ENCODE measurements at regions not wholly inside any gene's neighbourhood (a gene's known extent, or its start where the extent isn't known, plus 50 kb on each side); places are given as distances from the start of the nearest gene placed in this dataset.

GRCh38 chr12:40505327-40505726 lies 186.9 kb upstream of the CNTN1 start:
- H3K9me3 Mint-ChIP-seq = peaks cover 3% of the 10 kb centered on the region
- CTCF ChIA-PET = no interaction called here
- no peak overlapping the region for H3K4me3 Mint-ChIP-seq

GRCh38 chr12:40508421-40508820 lies 183.8 kb upstream of the CNTN1 start:
- H3K27me3 Mint-ChIP-seq = no peaks in the 10 kb centered on the region
- CTCF ChIA-PET = no interaction called here

More at GRCh38 chr12:40505327-40505726, 186.9 kb upstream of the CNTN1 start:
- Mint-ChIP-seq H3K4me1 (peaks cover 6% of the 10 kb centered on the region), H3K27ac (no peak overlapping the region), H3K36me3 (ENCODE audit: low read depth) (no peaks in the 10 kb centered on the region), H3K27me3 (no peaks in the 10 kb centered on the region)
- POLR2A ChIA-PET = no interaction called here
- DNase-seq = no peak

GRCh38 chr12:40511341-40511740 lies 180.9 kb upstream of the CNTN1 start:
- Mint-ChIP-seq H3K27me3 (no peaks in the 10 kb centered on the region), H3K27ac (no peak overlapping the region), H3K4me1 (peaks cover 1% of the 10 kb centered on the region), H3K4me3 (no peak overlapping the region), H3K36me3 (ENCODE audit: low read depth) (no peaks in the 10 kb centered on the region), H3K9me3 (peaks cover 3% of the 10 kb centered on the region)
- ChIA-PET CTCF (no interaction called here), POLR2A (no interaction called here)
- no peak for DNase-seq

More at GRCh38 chr12:40508421-40508820, 183.8 kb upstream of the CNTN1 start:
- Mint-ChIP-seq H3K27ac (no peak overlapping the region), H3K4me1 (peaks cover 6% of the 10 kb centered on the region), H3K36me3 (ENCODE audit: low read depth) (no peaks in the 10 kb centered on the region), H3K4me3 (no peak overlapping the region), H3K9me3 (peaks cover 3% of the 10 kb centered on the region)
- POLR2A ChIA-PET = no interaction called here
- DNase-seq = no peak

GRCh38 chr12:40515041-40515816 lies 177.0 kb upstream of the CNTN1 start:
- no peak overlapping the region for H3K27ac Mint-ChIP-seq
- no peaks in the 10 kb centered on the region for H3K36me3 Mint-ChIP-seq (ENCODE audit: low read depth)
- no peak overlapping the region for H3K4me3 Mint-ChIP-seq
- no peak for DNase-seq
- H3K27me3 Mint-ChIP-seq = no peaks in the 10 kb centered on the region
- H3K9me3 Mint-ChIP-seq = no peaks in the 10 kb centered on the region
- peaks cover 1% of the 10 kb centered on the region for H3K4me1 Mint-ChIP-seq
- CTCF ChIA-PET = no interaction called here
- POLR2A ChIA-PET = no interaction called here

GRCh38 chr12:40522837-40523236 lies 169.4 kb upstream of the CNTN1 start:
- DNase-seq = no peak
- Mint-ChIP-seq H3K27ac (no peak overlapping the region), H3K36me3 (ENCODE audit: low read depth) (no peaks in the 10 kb centered on the region), H3K4me3 (no peak overlapping the region), H3K4me1 (no peaks in the 10 kb centered on the region), H3K27me3 (no peaks in the 10 kb centered on the region), H3K9me3 (no peaks in the 10 kb centered on the region)
- POLR2A ChIA-PET = no interaction called here
- CTCF ChIA-PET = no interaction called here

GRCh38 chr12:40525054-40525453 lies 167.2 kb upstream of the CNTN1 start:
- H3K27me3 Mint-ChIP-seq = no peaks in the 10 kb centered on the region
- no peaks in the 10 kb centered on the region for H3K9me3 Mint-ChIP-seq
- no peak for DNase-seq
- no peak overlapping the region for H3K27ac Mint-ChIP-seq
- no peak overlapping the region for H3K4me3 Mint-ChIP-seq
- no peaks in the 10 kb centered on the region for H3K4me1 Mint-ChIP-seq
- POLR2A ChIA-PET = no interaction called here
- no peaks in the 10 kb centered on the region for H3K36me3 Mint-ChIP-seq (ENCODE audit: low read depth)
- CTCF ChIA-PET = no interaction called here

GRCh38 chr12:40534828-40535227 lies 157.4 kb upstream of the CNTN1 start:
- Mint-ChIP-seq H3K27me3 (no peaks in the 10 kb centered on the region), H3K4me1 (no peaks in the 10 kb centered on the region)

GRCh38 chr12:40551466-40551865 lies 140.8 kb upstream of the CNTN1 start:
- Mint-ChIP-seq H3K4me1 (no peaks in the 10 kb centered on the region), H3K27me3 (no peaks in the 10 kb centered on the region), H3K9me3 (peaks cover 7% of the 10 kb centered on the region), H3K4me3 (no peak overlapping the region), H3K27ac (no peak overlapping the region), H3K36me3 (ENCODE audit: low read depth) (no peaks in the 10 kb centered on the region)
- CTCF ChIA-PET = no interaction called here
- POLR2A ChIA-PET = no interaction called here
- no peak for DNase-seq

More at GRCh38 chr12:40534828-40535227, 157.4 kb upstream of the CNTN1 start:
- H3K9me3 Mint-ChIP-seq = peaks cover 3% of the 10 kb centered on the region
- H3K36me3 Mint-ChIP-seq (ENCODE audit: low read depth) = no peaks in the 10 kb centered on the region
- H3K4me3 Mint-ChIP-seq = no peak overlapping the region
- H3K27ac Mint-ChIP-seq = no peak overlapping the region
- ChIA-PET POLR2A (no interaction called here), CTCF (interaction anchor here (0.7 kb wide), 1 partner anchor 67 kb away, joined by 5 read pairs; no protein-coding TSS in a partner anchor)
- no peak for DNase-seq

- no peak for DNase-seq
- Mint-ChIP-seq H3K27me3 (no peaks in the 10 kb centered on the region), H3K9me3 (peaks cover 6% of the 10 kb centered on the region), H3K36me3 (ENCODE audit: low read depth) (no peaks in the 10 kb centered on the region), H3K4me3 (no peak overlapping the region), H3K27ac (no peak overlapping the region), H3K4me1 (no peaks in the 10 kb centered on the region)
- POLR2A ChIA-PET = no interaction called here
- CTCF ChIA-PET = no interaction called here
Measured at GRCh38 chr12:40552868-40553267, 139.4 kb upstream of the CNTN1 start.

GRCh38 chr12:40557980-40558379 lies 134.3 kb upstream of the CNTN1 start:
- ChIA-PET POLR2A (no interaction called here), CTCF (no interaction called here)
- Mint-ChIP-seq H3K27me3 (no peaks in the 10 kb centered on the region), H3K9me3 (peaks cover 4% of the 10 kb centered on the region), H3K36me3 (ENCODE audit: low read depth) (no peaks in the 10 kb centered on the region), H3K27ac (no peak overlapping the region), H3K4me1 (no peaks in the 10 kb centered on the region), H3K4me3 (no peak overlapping the region)
- DNase-seq = no peak

GRCh38 chr12:40559865-40560264 lies 132.4 kb upstream of the CNTN1 start:
- CTCF ChIA-PET = no interaction called here
- H3K4me1 Mint-ChIP-seq = no peaks in the 10 kb centered on the region
- H3K9me3 Mint-ChIP-seq = no peaks in the 10 kb centered on the region
- H3K4me3 Mint-ChIP-seq = no peak overlapping the region
- no peak overlapping the region for H3K27ac Mint-ChIP-seq
- POLR2A ChIA-PET = no interaction called here
- H3K27me3 Mint-ChIP-seq = no peaks in the 10 kb centered on the region
- no peak for DNase-seq
- H3K36me3 Mint-ChIP-seq (ENCODE audit: low read depth) = no peaks in the 10 kb centered on the region

- Mint-ChIP-seq H3K4me1 (no peaks in the 10 kb centered on the region), H3K27me3 (no peaks in the 10 kb centered on the region), H3K27ac (no peak overlapping the region), H3K36me3 (ENCODE audit: low read depth) (no peaks in the 10 kb centered on the region), H3K4me3 (no peak overlapping the region), H3K9me3 (no peaks in the 10 kb centered on the region)
- no peak for DNase-seq
- CTCF ChIA-PET = no interaction called here
- POLR2A ChIA-PET = no interaction called here
Measured at GRCh38 chr12:40560848-40561247, 131.4 kb upstream of the CNTN1 start.

- ChIA-PET POLR2A (no interaction called here), CTCF (no interaction called here)
- H3K27me3 Mint-ChIP-seq = no peaks in the 10 kb centered on the region
- no peak for DNase-seq
- H3K4me3 Mint-ChIP-seq = no peak overlapping the region
- H3K4me1 Mint-ChIP-seq = no peaks in the 10 kb centered on the region
- no peaks in the 10 kb centered on the region for H3K36me3 Mint-ChIP-seq (ENCODE audit: low read depth)
- no peak overlapping the region for H3K27ac Mint-ChIP-seq
- no peaks in the 10 kb centered on the region for H3K9me3 Mint-ChIP-seq
Measured at GRCh38 chr12:40561395-40561966, 130.8 kb upstream of the CNTN1 start.

- DNase-seq = no peak
- Mint-ChIP-seq H3K9me3 (no peaks in the 10 kb centered on the region), H3K27ac (no peak overlapping the region), H3K36me3 (ENCODE audit: low read depth) (no peaks in the 10 kb centered on the region), H3K27me3 (no peaks in the 10 kb centered on the region), H3K4me1 (no peaks in the 10 kb centered on the region), H3K4me3 (no peak overlapping the region)
- POLR2A ChIA-PET = no interaction called here
- CTCF ChIA-PET = no interaction called here
Measured at GRCh38 chr12:40565029-40565633, 127.1 kb upstream of the CNTN1 start.
